COR-L47 (cell line): ENCODE measurements at regions not wholly inside any gene's neighbourhood (a gene's known extent, or its start where the extent isn't known, plus 50 kb on each side); places are given as distances from the start of the nearest gene placed in this dataset.
A peak's percentile ranks its signal among the peaks of the same experiment; 100 is the strongest.
"Not testable (repeated sequence)": the region's sequence is repeated elsewhere in the genome, so short reads cannot be mapped to it uniquely, and the experiment has no call there.

Experiments
- DNase-seq: peaks from one replicate; lab custom pipeline; 2025; lab: John Stamatoyannopoulos, UW

DNA sequence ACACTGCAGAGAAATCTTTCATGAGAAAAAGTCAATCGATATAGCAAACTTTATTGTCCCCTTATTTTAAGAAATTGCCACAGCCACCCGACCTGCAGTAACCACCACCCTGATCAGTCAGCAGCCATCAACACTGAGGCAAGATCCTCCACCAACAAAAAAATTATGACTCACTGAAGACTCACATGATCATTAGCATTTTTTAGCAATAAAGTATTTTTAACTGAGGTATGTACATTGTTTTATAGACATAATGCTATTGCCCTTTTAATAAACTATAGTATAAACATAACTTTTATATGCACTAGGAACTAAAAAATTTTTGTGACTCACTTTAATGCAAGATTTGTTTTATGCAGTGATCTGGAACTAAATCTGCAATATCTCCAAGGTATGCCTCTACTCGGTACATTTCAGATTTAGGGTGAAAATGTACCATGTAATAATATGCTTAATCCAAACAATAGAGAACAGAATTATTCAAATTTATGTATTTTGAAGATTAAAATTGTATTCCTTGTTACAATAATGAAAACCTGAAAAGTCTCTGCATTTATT lies 79.2 kb upstream of the CEP126 start:
- DNase-seq: no peak

GRCh38 chr11:101830475-101830874 lies 84.3 kb upstream of the CEP126 start:
- DNase-seq: not testable (repeated sequence)

DNA sequence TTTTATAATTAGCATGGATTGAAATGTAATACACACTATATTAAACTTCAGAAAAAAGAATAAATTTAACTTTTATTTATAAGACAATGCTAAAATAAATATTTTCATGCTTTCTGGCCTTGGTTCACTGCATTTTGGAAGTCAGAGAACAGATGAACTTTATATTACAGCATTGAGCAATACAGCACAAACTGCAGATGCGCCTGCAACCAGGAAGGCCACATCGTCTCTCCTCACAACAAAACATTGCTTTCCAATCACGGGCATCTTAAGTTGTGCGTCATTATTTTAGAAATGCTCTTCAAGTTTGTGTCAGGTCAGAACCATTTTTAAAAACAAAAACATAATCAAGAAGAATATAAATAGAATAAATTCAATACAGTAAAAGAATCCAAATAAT lies 89.3 kb upstream of the CEP126 start:
- no peak for DNase-seq

- DNase-seq: no peak
These were observed 97.2 kb upstream of the CEP126 start for GRCh38 chr11:101817581-101817980.

DNA sequence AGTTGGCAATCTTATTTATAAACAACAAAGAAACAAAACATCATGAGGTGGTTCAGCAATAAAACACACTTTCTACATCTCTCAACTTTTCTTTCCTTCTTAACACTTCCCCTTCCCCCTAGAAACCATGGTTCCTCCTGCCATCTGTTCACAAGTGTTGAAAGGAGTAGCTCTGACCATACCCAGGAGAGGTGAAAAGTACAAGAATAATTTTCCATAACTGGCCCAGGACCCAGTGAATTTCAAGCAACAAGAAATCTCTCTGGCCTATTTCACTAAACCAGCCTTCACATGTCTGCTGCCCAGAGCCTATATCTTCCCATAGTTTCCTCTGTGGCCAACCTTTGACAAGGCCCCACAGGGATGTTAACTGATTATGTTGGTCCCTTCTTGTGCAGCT lies 98.2 kb upstream of the CEP126 start:
- no peak for DNase-seq

GRCh38 chr11:101812546-101812945 lies 102.3 kb upstream of the CEP126 start:
- no peak for DNase-seq

DNA sequence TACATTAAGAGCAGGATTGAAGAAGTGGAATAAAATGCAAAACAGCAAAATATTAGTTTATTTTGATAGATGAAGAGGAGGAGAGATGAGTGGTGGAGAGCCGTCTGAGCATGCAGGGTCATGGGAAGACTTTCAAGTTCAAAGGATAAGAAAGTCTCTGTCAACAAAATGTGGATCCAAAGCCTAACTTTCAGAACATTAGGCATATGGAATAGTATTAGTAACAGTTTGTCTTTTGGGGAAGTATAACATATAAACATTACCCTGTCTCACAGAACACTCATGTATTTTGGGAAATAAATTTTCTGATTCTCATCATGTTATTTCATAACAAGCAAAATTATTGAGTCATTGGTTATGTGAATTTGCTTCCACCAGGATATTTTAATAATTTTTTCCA lies 104.3 kb upstream of the CEP126 start:
- no peak for DNase-seq

GRCh38 chr11:101807531-101807930 lies 107.3 kb upstream of the CEP126 start:
- DNase-seq: no peak

DNA sequence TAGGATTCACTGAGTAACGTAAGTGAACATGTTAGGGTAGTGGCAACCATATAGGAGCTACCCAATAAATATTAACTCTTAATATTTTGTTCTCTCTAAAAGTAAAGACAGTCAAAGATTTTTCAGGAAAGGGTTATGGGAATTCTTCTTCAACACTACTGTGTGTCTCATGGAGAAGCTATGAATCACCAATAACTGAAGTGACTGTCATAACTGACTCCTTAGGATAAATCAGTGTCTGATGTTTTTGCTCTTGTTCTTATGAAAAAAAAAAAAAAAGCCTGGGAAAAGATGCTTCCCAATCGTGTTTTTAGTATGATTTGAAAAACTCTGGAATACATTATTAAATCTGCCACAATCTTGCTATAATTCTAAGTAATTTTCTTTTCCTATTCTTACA lies 111.2 kb upstream of the CEP126 start:
- no peak for DNase-seq

DNA sequence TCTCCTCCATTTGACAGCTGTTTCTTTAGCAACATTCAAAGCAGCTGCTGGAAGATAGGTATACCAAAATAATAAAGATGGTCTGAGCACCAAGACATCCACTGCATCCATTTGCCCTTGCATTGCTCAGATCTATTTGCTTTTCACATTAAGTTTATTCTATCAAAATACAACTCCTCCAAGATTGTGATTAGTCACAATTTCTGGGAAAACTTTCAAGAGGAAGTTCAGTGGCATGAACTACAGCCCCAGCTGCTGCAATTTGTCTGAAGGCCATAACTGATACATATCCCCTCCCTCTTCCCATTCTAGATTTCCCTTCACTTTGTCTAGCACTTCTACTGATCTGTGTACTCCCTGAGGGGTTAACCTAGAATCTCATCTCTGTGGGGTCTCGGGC lies 117.5 kb upstream of the CEP126 start:
- no peak for DNase-seq

DNA sequence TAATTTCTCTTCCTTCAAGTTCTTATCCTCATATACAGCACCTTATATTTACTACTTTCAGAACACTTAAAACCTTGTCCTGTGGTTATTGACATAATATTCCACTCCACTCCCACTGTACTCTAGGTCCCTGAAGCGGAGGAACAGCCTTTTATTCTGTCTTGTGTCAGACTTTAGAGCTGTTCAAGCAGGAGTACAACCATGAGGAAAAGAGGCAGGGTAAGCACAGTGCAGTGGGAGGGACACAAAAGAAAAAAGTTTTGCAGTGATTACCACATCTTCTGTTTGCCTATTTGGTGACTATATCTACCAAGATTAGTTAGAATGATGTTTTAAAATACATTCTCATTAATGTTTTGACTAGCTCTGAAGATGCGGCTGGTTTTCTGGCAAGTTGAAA lies 122.0 kb upstream of the CEP126 start:
- no peak for DNase-seq

GRCh38 chr11:101786916-101787315 lies 127.9 kb upstream of the CEP126 start:
- no peak for DNase-seq

GRCh38 chr11:101786421-101786820 lies 128.4 kb upstream of the CEP126 start:
- no peak for DNase-seq

- not testable (repeated sequence) for DNase-seq
These were observed 135.6 kb upstream of the CEP126 start for GRCh38 chr11:101779167-101779566.

DNA sequence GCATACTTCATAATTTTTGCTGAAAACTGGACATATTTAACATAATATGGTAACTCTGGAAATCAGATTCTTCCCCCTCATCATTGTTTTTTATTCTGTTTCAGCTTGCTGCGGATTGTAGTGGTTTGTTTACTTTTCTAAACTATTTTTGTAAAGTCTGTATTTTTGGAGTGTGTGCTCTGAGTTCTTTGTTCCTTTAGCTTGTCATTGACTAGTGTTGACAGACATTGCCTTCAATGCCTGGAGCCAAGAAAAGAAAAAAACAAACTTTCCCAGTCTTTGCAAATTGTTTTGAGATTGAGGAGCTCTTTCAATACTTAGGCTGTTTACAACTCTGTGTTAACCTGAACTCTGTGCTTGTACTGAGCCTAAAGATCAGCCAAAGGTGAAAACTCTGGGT lies 137.3 kb upstream of the CEP126 start:
- no peak for DNase-seq

- DNase-seq: no peak
These were observed 139.8 kb upstream of the CEP126 start for GRCh38 chr11:101775033-101775432.

GRCh38 chr11:101770648-101771047 lies 144.2 kb upstream of the CEP126 start:
- DNase-seq: no peak

DNA sequence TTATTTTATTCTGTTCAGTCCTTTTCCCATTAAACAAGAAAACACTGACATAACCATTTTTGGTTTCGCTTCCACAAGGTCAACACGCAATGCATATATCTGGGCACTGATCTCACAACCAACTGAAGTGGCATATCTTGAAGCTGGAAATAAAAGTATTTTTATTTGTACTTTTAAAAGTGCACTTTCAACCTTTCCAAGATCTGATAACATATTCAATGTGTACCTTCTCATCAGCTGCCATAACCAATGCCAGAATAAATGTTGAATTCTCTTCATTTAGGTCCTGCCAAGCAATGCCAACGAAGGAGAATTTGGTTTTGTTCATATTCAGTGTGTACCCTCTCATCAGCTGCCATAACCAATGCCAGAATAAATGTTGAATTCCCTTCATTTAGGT lies 148.9 kb upstream of the CEP126 start:
- DNase-seq: no peak

GRCh38 chr11:101759771-101760450 lies 154.9 kb upstream of the CEP126 start:
- DNase-seq: peak; percentile 31

- DNase-seq: no peak
These were observed 157.1 kb upstream of the CEP126 start for GRCh38 chr11:101757741-101758140.

GRCh38 chr11:101748572-101749344 lies 165.0 kb upstream of the TRPC6 start:
- DNase-seq: no peak

GRCh38 chr11:101745756-101746155 lies 161.9 kb upstream of the TRPC6 start:
- no peak for DNase-seq

DNA sequence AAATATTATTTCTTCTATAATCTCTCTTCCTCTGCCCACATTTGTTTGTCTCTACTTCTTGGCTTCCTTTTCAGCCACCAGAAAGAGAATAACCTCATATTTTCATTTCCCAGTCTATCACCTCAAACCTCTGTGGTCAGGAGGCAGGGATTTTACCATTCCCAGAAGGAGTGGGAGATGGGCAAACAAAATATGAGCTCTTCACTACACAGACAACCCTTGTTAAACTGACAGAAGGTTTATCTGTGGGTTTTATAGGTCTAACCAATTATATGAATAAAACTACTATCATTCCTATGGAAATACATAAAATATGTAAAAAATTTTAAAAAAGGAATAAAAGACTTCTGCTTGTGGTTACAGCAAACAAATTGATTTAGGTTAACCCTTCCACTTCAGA lies 160.0 kb upstream of the TRPC6 start:
- DNase-seq: no peak
